H1 (cell line): ENCODE measurements at regions not wholly inside any gene's neighbourhood (a gene's known extent, or its start where the extent isn't known, plus 50 kb on each side); places are given as distances from the start of the nearest gene placed in this dataset.

Experiments
- TF ChIP-seq, protein P1 (sequence below): IDR thresholded peaks from 2 replicates; pipeline ENCODE4 v1.6.1; 2012; ENCODE audit warnings: low read length, inconsistent platforms

DNA sequence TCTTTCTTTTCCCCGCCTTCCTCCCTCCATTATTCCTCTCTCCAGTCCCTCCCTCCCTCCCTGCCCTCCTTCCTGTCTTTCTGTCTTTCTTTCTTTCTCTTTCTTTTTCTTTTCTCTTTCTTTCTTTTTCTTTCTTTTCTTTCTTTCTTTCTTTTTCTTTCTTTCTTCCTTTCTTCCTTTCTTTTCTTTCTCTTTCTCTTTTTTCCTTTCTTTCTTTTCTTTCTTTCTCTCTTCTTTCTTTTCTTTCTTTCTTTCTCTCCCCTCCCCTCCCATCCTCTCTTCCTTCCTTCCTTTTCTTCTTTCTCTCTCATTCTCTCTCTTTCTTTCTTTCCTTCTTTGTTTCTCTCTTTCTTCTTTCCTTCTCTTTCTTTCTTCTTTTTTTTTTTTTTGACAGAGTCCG, 402.2 kb upstream of the PLXNA2 start (continued):
- TF ChIP-seq, protein P1, sequence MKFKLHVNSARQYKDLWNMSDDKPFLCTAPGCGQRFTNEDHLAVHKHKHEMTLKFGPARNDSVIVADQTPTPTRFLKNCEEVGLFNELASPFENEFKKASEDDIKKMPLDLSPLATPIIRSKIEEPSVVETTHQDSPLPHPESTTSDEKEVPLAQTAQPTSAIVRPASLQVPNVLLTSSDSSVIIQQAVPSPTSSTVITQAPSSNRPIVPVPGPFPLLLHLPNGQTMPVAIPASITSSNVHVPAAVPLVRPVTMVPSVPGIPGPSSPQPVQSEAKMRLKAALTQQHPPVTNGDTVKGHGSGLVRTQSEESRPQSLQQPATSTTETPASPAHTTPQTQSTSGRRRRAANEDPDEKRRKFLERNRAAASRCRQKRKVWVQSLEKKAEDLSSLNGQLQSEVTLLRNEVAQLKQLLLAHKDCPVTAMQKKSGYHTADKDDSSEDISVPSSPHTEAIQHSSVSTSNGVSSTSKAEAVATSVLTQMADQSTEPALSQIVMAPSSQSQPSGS, result no peak
